K562 (cell line): ENCODE measurements at regions not wholly inside any gene's neighbourhood (a gene's known extent, or its start where the extent isn't known, plus 50 kb on each side); places are given as distances from the start of the nearest gene placed in this dataset.

Experiments used
- E2F4 ChIP-seq: sonication (generic); formaldehyde crosslinking; IDR thresholded peaks from 2 replicates; pipeline ENCODE4 v1.8.0; 2022; ENCODE audit warnings: mild to moderate bottlenecking, low read depth, missing genetic modification reagents
- KAT7 ChIP-seq: sonication (generic); formaldehyde crosslinking; IDR thresholded peaks from 2 replicates; pipeline ENCODE4 v1.8.0; 2022; ENCODE audit warnings: missing genetic modification reagents, mild to moderate bottlenecking, borderline replicate concordance
- NFXL1 ChIP-seq: fragments of 450-650 bp; formaldehyde crosslinking; IDR thresholded peaks from 2 replicates; pipeline ENCODE4 v1.4.0; 2021; ENCODE audit warnings: mild to moderate bottlenecking
- NONO ChIP-seq, 2 experiments: fragments of 200-400 bp in 1 of 2; fragments of 450-650 bp in 1 of 2; formaldehyde crosslinking in 1 of 2; IDR thresholded peaks; 2 replicates each; pipeline ENCODE4 v1.6.1; 2017; ENCODE audit warnings: low read depth in 2 of 2, mild to moderate bottlenecking in 2 of 2, moderate library complexity in 2 of 2, low read length in 1 of 2
- POLR3G ChIP-seq: IDR thresholded peaks from 2 replicates; pipeline ENCODE4 v1.6.1; 2011; ENCODE audit not compliant: insufficient read length, insufficient replicate concordance; ENCODE audit errors: extremely low read depth
- RBBP5 ChIP-seq: fragments of 200-600 bp; sonication (generic); IDR thresholded peaks from 2 replicates; pipeline ENCODE4 v1.6.1; 2012; ENCODE audit warnings: borderline replicate concordance, mild to moderate bottlenecking, low read length, control low read depth, inconsistent platforms; ENCODE audit not compliant: insufficient read depth, poor library complexity, severe bottlenecking
- SAFB2 ChIP-seq: fragments of 200-400 bp; formaldehyde crosslinking; IDR thresholded peaks from 2 replicates; pipeline ENCODE4 v1.6.1; 2018; ENCODE audit warnings: borderline replicate concordance, low read length, low read depth, moderate library complexity; ENCODE audit not compliant: severe bottlenecking
- SMAD2 ChIP-seq: fragments of 150-350 bp; IDR thresholded peaks from 2 replicates; pipeline ENCODE4 v1.6.1; 2014; ENCODE audit warnings: low read depth, mild to moderate bottlenecking, low read length
- SRSF1 ChIP-seq: fragments of 200-400 bp; formaldehyde crosslinking; IDR thresholded peaks from 2 replicates; pipeline ENCODE4 v1.6.1; 2017; ENCODE audit warnings: mild to moderate bottlenecking, low read depth, low read length, moderate library complexity
- SRSF9 ChIP-seq: fragments of 200-400 bp; formaldehyde crosslinking; IDR thresholded peaks from 2 replicates; pipeline ENCODE4 v1.6.1; 2017; ENCODE audit warnings: low read depth, low read length, borderline replicate concordance
- THRB ChIP-seq: fragments of 450-650 bp; formaldehyde crosslinking; conservative IDR thresholded peaks from 2 replicates; pipeline ENCODE4 v1.4.0; 2022; ENCODE audit warnings: mild to moderate bottlenecking, missing genetic modification characterization
- ZBTB8A ChIP-seq: fragments of 450-650 bp; IDR thresholded peaks from 2 replicates; pipeline ENCODE4 v1.6.1; 2018; ENCODE audit warnings: mild to moderate bottlenecking, moderate library complexity; ENCODE audit not compliant: partially characterized antibody
- ZFPM2 ChIP-seq: fragments of 250-450 bp; sonication (Bioruptor Pico); IDR thresholded peaks from 2 replicates; pipeline ENCODE4 v1.5.1; 2022; ENCODE audit warnings: mild to moderate bottlenecking
- ZKSCAN3 ChIP-seq: fragments of 250-450 bp; sonication (Bioruptor Pico); IDR thresholded peaks from 2 replicates; pipeline ENCODE4 v1.4.0; 2020
- ZNF133 ChIP-seq: fragments of 250-450 bp; sonication (Bioruptor Pico); IDR thresholded peaks from 2 replicates; pipeline ENCODE4 v1.4.0; 2020; ENCODE audit warnings: mild to moderate bottlenecking
- ZNF695 ChIP-seq: fragments of 450-650 bp; formaldehyde crosslinking; IDR thresholded peaks from 2 replicates; pipeline ENCODE4 v1.4.0; 2020; ENCODE audit warnings: mild to moderate bottlenecking, moderate library complexity
- TF ChIP-seq, protein P1 (sequence below): sonication (generic); formaldehyde crosslinking; IDR thresholded peaks from 2 replicates; pipeline ENCODE4 v1.8.0; 2022; ENCODE audit warnings: mild to moderate bottlenecking, missing genetic modification reagents
- TF ChIP-seq, protein P2 (sequence below): fragments of 250-450 bp; sonication (Bioruptor Pico); IDR thresholded peaks from 2 replicates; pipeline ENCODE4 v1.6.1; 2021; ENCODE audit warnings: mild to moderate bottlenecking

- TF ChIP-seq, protein P1, sequence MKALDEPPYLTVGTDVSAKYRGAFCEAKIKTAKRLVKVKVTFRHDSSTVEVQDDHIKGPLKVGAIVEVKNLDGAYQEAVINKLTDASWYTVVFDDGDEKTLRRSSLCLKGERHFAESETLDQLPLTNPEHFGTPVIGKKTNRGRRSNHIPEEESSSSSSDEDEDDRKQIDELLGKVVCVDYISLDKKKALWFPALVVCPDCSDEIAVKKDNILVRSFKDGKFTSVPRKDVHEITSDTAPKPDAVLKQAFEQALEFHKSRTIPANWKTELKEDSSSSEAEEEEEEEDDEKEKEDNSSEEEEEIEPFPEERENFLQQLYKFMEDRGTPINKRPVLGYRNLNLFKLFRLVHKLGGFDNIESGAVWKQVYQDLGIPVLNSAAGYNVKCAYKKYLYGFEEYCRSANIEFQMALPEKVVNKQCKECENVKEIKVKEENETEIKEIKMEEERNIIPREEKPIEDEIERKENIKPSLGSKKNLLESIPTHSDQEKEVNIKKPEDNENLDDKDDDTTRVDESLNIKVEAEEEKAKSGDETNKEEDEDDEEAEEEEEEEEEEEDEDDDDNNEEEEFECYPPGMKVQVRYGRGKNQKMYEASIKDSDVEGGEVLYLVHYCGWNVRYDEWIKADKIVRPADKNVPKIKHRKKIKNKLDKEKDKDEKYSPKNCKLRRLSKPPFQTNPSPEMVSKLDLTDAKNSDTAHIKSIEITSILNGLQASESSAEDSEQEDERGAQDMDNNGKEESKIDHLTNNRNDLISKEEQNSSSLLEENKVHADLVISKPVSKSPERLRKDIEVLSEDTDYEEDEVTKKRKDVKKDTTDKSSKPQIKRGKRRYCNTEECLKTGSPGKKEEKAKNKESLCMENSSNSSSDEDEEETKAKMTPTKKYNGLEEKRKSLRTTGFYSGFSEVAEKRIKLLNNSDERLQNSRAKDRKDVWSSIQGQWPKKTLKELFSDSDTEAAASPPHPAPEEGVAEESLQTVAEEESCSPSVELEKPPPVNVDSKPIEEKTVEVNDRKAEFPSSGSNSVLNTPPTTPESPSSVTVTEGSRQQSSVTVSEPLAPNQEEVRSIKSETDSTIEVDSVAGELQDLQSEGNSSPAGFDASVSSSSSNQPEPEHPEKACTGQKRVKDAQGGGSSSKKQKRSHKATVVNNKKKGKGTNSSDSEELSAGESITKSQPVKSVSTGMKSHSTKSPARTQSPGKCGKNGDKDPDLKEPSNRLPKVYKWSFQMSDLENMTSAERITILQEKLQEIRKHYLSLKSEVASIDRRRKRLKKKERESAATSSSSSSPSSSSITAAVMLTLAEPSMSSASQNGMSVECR (CRISPR knock-in tag): no peak
- peak in 1 of 2 experiments; percentile 37; a peak in 1 of 4 replicates for TF ChIP-seq NONO (IDR thresholded peaks at IDR 0.05; ENCODE audit: low read depth in 2 of 2, low read length in 1 of 2)
- TF ChIP-seq SAFB2: no peak
- TF ChIP-seq KAT7 (CRISPR knock-in tag): no peak
- no peak for TF ChIP-seq SRSF1
- TF ChIP-seq E2F4 (CRISPR knock-in tag): no peak
- TF ChIP-seq POLR3G: no peak
- TF ChIP-seq SMAD2: no peak
- TF ChIP-seq RBBP5: no peak
- TF ChIP-seq ZNF695 (CRISPR knock-in tag): no peak
- TF ChIP-seq ZKSCAN3 (CRISPR knock-in tag): no peak
- no peak for TF ChIP-seq SRSF9
- TF ChIP-seq THRB: no peak
- TF ChIP-seq, protein P2, sequence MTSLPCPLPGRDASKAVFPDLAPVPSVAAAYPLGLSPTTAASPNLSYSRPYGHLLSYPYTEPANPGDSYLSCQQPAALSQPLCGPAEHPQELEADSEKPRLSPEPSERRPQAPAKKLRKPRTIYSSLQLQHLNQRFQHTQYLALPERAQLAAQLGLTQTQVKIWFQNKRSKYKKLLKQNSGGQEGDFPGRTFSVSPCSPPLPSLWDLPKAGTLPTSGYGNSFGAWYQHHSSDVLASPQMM (CRISPR knock-in tag): no peak
- TF ChIP-seq ZFPM2: no peak
- TF ChIP-seq ZBTB8A: no peak
- no peak for TF ChIP-seq ZNF133
- TF ChIP-seq NFXL1 (CRISPR knock-in tag): no peak
These were observed 51.1 kb upstream of the EED start (continued) for GRCh38 chr11:86193297-86194095.
